CD14-positive monocyte (primary cell): ENCODE measurements at regions not wholly inside any gene's neighbourhood (a gene's known extent, or its start where the extent isn't known, plus 50 kb on each side); places are given as distances from the start of the nearest gene placed in this dataset.

ENCODE experiments used
- DNase-seq, 3 donors: peaks; one replicate each; pipeline ENCODE4 v3.0.0-alpha.2; 2011 to 2022
- H2AFZ ChIP-seq: 2 replicates; pipeline ENCODE4 v1.6.0; 2012; ENCODE audit warnings: mild to moderate bottlenecking, low read depth, low read length, inconsistent platforms; ENCODE audit not compliant: insufficient read depth, poor library complexity, severe bottlenecking
- H3K27ac ChIP-seq, 2 donors: 1 replicate in 1 of 2; 2 replicates in 1 of 2; pipeline ENCODE4 v1.5.1; 2012 to 2013; ENCODE audit warnings: low read length in 2 of 2, control low read depth in 1 of 2, inconsistent platforms in 1 of 2, low read depth in 1 of 2, mild to moderate bottlenecking in 1 of 2
- H3K27me3 ChIP-seq, 2 donors: one replicate each; pipeline versions ENCODE4 v1.6.0 to v1.6.1; 2011 to 2013; ENCODE audit warnings: low read length in 2 of 2; ENCODE audit not compliant: control insufficient read depth in 2 of 2, insufficient read depth in 2 of 2
- H3K36me3 ChIP-seq, 2 donors: replicated peaks in 1 of 2; 1 replicate in 1 of 2; 2 replicates in 1 of 2; pipeline versions ENCODE4 v1.5.1 to v1.6.1; 2012 to 2013; ENCODE audit warnings: low read length in 2 of 2, control low read depth in 1 of 2, inconsistent platforms in 1 of 2, mild to moderate bottlenecking in 1 of 2; ENCODE audit not compliant: insufficient read depth in 2 of 2, control insufficient read depth in 1 of 2
- H3K4me1 ChIP-seq, 2 donors: 1 replicate in 1 of 2; 2 replicates in 1 of 2; pipeline versions ENCODE4 v1.5.1 to v1.6.1; 2012 to 2013; ENCODE audit warnings: low read length in 2 of 2, control low read depth in 1 of 2, inconsistent platforms in 1 of 2, mild to moderate bottlenecking in 1 of 2, moderate library complexity in 1 of 2; ENCODE audit not compliant: insufficient read depth in 2 of 2, control insufficient read depth in 1 of 2
- H3K4me2 ChIP-seq: replicated peaks from 2 replicates; pipeline ENCODE3; 2012; ENCODE audit warnings: low read length, moderate library complexity, mild to moderate bottlenecking; ENCODE audit not compliant: poor library complexity, severe bottlenecking; ENCODE audit errors: extremely low read depth
- H3K4me3 ChIP-seq, 3 experiments: fragments of 200-600 bp in 1 of 3; sonication (generic) in 1 of 3; replicated peaks in 1 of 3; 1 replicate in 2 of 3; 2 replicates in 1 of 3; pipeline ENCODE4 v1.5.1; 2011 to 2013; ENCODE audit warnings: low read length in 3 of 3, mild to moderate bottlenecking in 3 of 3, control low read depth in 2 of 3, low read depth in 2 of 3, inconsistent platforms in 1 of 3, moderate library complexity in 1 of 3
- H3K79me2 ChIP-seq: 2 replicates; pipeline ENCODE4 v1.6.0; 2012; ENCODE audit warnings: mild to moderate bottlenecking, control low read depth, inconsistent platforms, low read length, moderate library complexity; ENCODE audit not compliant: insufficient read depth
- H3K9ac ChIP-seq: 2 replicates; pipeline ENCODE4 v1.6.0; 2017; ENCODE audit warnings: low read length, mild to moderate bottlenecking; ENCODE audit not compliant: insufficient read depth, poor library complexity, severe bottlenecking
- H3K9me3 ChIP-seq, 2 donors: replicated peaks in 1 of 2; 1 replicate in 1 of 2; 2 replicates in 1 of 2; pipeline versions ENCODE4 v1.5.1 to v1.6.1; 2012 to 2013; ENCODE audit warnings: low read length in 2 of 2, control low read depth in 1 of 2; ENCODE audit not compliant: control insufficient read depth in 1 of 2, insufficient read depth in 1 of 2
- H4K20me1 ChIP-seq: 2 replicates; pipeline ENCODE4 v1.6.0; 2012; ENCODE audit warnings: mild to moderate bottlenecking, low read length, control low read depth, moderate library complexity; ENCODE audit not compliant: insufficient read depth
- H3K27ac Mint-ChIP-seq, 7 donors: one replicate each; pipeline ENCODE4 v1.8.0; 2020; ENCODE audit warnings: mild to moderate bottlenecking in 7 of 7, mixed read lengths in 7 of 7, moderate library complexity in 6 of 7, inconsistent platforms in 2 of 7
- H3K27me3 Mint-ChIP-seq, 3 donors: one replicate each; pipeline ENCODE4 v1.8.0; 2021 to 2022; ENCODE audit warnings: low read depth in 3 of 3, mild to moderate bottlenecking in 3 of 3, mixed read lengths in 3 of 3, moderate library complexity in 3 of 3, inconsistent platforms in 1 of 3
- H3K36me3 Mint-ChIP-seq, 2 donors: one replicate each; pipeline ENCODE4 v1.8.0; 2020; ENCODE audit warnings: mixed read lengths in 2 of 2, inconsistent platforms in 1 of 2, mild to moderate bottlenecking in 1 of 2
- H3K4me1 Mint-ChIP-seq: one replicate; pipeline ENCODE4 v1.8.0; 2020; ENCODE audit warnings: mild to moderate bottlenecking, mixed read lengths
- H3K4me3 Mint-ChIP-seq, 2 donors: one replicate each; pipeline ENCODE4 v1.8.0; 2020; ENCODE audit warnings: mild to moderate bottlenecking in 2 of 2, mixed read lengths in 2 of 2, moderate library complexity in 1 of 2
- H3K9me3 Mint-ChIP-seq, 7 donors: one replicate each; pipeline ENCODE4 v1.8.0; 2020 to 2022; ENCODE audit warnings: mixed read lengths in 7 of 7, mild to moderate bottlenecking in 6 of 7, moderate library complexity in 6 of 7, inconsistent platforms in 2 of 7
- WGBS: methylation state at CpG from one replicate; pipeline ENCODE4 v1.1.5; 2013; ENCODE audit warnings: missing lambda C conversion rate; ENCODE audit not compliant: insufficient coverage; 5-methylcytosine and 5-hydroxymethylcytosine counted together
- intact Hi-C, 2 donors: fragments of 100-400 bp; cut with micrococcal nuclease; formaldehyde crosslinking; loops; one replicate each; pipeline versions ENCODE4 v1.15.0 to v1.15.1; 2023
- TF ChIP-seq, protein P1 (sequence below): fragments of 200-600 bp; IDR thresholded peaks from one replicate; pipeline ENCODE4 v1.8.0; 2022; ENCODE audit warnings: antibody characterized with exemption, mild to moderate bottlenecking

GRCh38 chr5:125582352-125582751, 835.9 kb upstream of the ZNF608 start:
- no peaks in the 10 kb centered on the region for H3K36me3 Mint-ChIP-seq
- Histone ChIP-seq H3K9me3 (peaks cover 10 to 17% of the 10 kb centered on the region in 2 donors), H3K27ac (no peak overlapping the region), H3K79me2 (no peaks in the 10 kb centered on the region), H3K27me3 (no peaks in the 10 kb centered on the region), H4K20me1 (no peaks in the 10 kb centered on the region), H3K4me1 (no peaks in the 10 kb centered on the region), H3K4me2 (no peak overlapping the region), H3K4me3 (no peak overlapping the region), H3K36me3 (no peaks in the 10 kb centered on the region), H2AFZ (no peak overlapping the region), H3K9ac (no peak overlapping the region)
- H3K9me3 Mint-ChIP-seq = peaks cover 2 to 11% (median 6%) of the 10 kb centered on the region in 7 donors
- intact Hi-C loops = no loop called here
- DNase-seq = no peak
- H3K27me3 Mint-ChIP-seq = peaks cover 0 to 1% (median 0%) of the 10 kb centered on the region in 3 donors
- TF ChIP-seq, protein P1, sequence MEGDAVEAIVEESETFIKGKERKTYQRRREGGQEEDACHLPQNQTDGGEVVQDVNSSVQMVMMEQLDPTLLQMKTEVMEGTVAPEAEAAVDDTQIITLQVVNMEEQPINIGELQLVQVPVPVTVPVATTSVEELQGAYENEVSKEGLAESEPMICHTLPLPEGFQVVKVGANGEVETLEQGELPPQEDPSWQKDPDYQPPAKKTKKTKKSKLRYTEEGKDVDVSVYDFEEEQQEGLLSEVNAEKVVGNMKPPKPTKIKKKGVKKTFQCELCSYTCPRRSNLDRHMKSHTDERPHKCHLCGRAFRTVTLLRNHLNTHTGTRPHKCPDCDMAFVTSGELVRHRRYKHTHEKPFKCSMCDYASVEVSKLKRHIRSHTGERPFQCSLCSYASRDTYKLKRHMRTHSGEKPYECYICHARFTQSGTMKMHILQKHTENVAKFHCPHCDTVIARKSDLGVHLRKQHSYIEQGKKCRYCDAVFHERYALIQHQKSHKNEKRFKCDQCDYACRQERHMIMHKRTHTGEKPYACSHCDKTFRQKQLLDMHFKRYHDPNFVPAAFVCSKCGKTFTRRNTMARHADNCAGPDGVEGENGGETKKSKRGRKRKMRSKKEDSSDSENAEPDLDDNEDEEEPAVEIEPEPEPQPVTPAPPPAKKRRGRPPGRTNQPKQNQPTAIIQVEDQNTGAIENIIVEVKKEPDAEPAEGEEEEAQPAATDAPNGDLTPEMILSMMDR = no peak
- H3K27ac Mint-ChIP-seq = no peak overlapping the region
- no peaks in the 10 kb centered on the region for H3K4me1 Mint-ChIP-seq
- WGBS = no CpG with 5 or more reads among the region's 1 CpG
- no peak overlapping the region for H3K4me3 Mint-ChIP-seq

DNA sequence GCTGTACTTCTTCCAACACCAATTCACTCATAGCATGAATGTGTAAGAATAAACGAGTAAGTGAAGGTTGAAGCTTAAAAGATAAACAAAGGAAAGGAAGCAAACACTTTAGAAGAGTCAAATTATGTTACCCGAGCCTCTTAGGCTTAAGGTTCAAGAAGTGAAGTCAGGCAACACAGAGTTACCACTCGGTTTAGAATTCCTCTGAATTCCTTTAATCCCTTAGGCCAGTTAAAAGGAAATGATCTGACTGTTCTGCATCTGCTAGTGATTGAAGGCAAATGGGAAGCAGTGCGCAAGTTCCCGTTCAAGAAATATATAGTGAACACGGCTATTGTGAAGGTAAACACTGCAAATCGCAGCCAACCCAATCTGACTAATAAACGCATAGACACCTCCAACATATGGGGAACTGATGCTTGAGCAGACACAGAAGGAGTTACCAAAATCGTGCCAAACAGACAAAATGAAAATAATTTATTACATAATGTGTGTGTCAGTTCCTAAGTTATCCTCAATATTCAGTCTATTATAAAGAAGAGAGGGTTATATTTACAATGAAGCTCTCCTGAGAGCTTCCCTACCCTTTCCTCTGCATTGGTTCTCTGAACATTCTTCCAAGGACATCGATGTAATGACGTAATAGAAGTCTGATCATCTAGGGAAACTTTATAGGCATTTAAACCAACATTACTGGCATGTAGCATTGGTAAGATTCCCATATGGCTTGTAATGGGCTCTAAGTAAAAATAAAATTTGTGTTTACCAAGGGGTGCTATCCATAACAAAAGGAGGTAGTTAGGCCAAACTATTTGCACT, 837.1 kb upstream of the ZNF608 start:
- TF ChIP-seq, protein P1 = no peak
- H3K27ac Mint-ChIP-seq = no peak overlapping the region
- Histone ChIP-seq H3K4me2 (no peak overlapping the region), H3K9ac (no peak overlapping the region), H3K4me1 (no peaks in the 10 kb centered on the region), H3K79me2 (no peaks in the 10 kb centered on the region), H2AFZ (no peak overlapping the region), H4K20me1 (no peaks in the 10 kb centered on the region), H3K27ac (no peak overlapping the region), H3K27me3 (no peaks in the 10 kb centered on the region), H3K4me3 (no peak overlapping the region), H3K36me3 (no peaks in the 10 kb centered on the region), H3K9me3 (peaks cover 10 to 23% of the 10 kb centered on the region in 2 donors)
- peaks cover 0 to 1% (median 0%) of the 10 kb centered on the region in 3 donors for H3K27me3 Mint-ChIP-seq
- intact Hi-C loops = no loop called here
- no peak for DNase-seq
- 100% methylated on average over 2 of the region's 11 CpGs for WGBS
- H3K4me1 Mint-ChIP-seq = no peaks in the 10 kb centered on the region
- peaks cover 2 to 12% (median 6%) of the 10 kb centered on the region in 7 donors for H3K9me3 Mint-ChIP-seq
- no peaks in the 10 kb centered on the region for H3K36me3 Mint-ChIP-seq
- H3K4me3 Mint-ChIP-seq = no peak overlapping the region
